ENCODE measurements at regions not wholly inside any gene's neighbourhood (a gene's known extent, or its start where the extent isn't known, plus 50 kb on each side); places are given as distances from the start of the nearest gene placed in this dataset.

DNA sequence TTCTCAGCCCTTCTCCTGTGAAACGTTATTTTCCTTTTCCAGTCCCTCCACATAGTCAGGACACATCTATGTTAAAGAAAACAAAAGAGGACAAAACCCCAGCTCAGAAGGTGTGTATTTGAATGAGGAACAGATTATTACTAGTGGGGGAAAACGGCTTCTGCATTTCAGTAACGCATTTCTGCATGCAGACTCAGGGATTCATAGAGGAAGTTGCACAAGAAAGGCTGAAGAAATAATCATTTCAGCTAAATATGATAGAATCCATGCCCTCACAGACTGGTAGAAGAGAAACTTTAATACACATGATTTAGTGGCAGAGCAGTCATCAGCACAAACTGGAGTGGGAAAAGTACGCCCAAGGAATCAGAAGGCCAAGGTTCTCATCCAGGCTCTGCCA lies 270.8 kb upstream of the FGF13 start:
- TF ChIP-seq, protein P1, sequence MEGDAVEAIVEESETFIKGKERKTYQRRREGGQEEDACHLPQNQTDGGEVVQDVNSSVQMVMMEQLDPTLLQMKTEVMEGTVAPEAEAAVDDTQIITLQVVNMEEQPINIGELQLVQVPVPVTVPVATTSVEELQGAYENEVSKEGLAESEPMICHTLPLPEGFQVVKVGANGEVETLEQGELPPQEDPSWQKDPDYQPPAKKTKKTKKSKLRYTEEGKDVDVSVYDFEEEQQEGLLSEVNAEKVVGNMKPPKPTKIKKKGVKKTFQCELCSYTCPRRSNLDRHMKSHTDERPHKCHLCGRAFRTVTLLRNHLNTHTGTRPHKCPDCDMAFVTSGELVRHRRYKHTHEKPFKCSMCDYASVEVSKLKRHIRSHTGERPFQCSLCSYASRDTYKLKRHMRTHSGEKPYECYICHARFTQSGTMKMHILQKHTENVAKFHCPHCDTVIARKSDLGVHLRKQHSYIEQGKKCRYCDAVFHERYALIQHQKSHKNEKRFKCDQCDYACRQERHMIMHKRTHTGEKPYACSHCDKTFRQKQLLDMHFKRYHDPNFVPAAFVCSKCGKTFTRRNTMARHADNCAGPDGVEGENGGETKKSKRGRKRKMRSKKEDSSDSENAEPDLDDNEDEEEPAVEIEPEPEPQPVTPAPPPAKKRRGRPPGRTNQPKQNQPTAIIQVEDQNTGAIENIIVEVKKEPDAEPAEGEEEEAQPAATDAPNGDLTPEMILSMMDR (IDR thresholded peaks at IDR 0.05; ENCODE audit: control extremely low read depth in 1 of 3, insufficient read depth in 1 of 3, low read depth in 1 of 3, low read length in 3 of 3), result no peak
- TF ChIP-seq TAF1 (IDR thresholded peaks at IDR 0.05; ENCODE audit: low read depth, low read length) (no peak), EP300 (IDR thresholded peaks at IDR 0.05; ENCODE audit: borderline replicate concordance in 1 of 2, low read depth in 2 of 2, low read length in 2 of 2) (no peak), POLR2A (IDR thresholded peaks at IDR 0.05; ENCODE audit: control extremely low read depth in 1 of 2, low read depth in 2 of 2, low read length in 2 of 2) (no peak), POLR2AphosphoS5 (IDR thresholded peaks at IDR 0.05; ENCODE audit: low read depth, low read length) (no peak), EZH2 (IDR thresholded peaks at IDR 0.05; ENCODE audit: low read depth, low read length, severe bottlenecking) (no peak), TEAD4 (IDR thresholded peaks at IDR 0.05; ENCODE audit: low read depth, low read length) (no peak), JUN (IDR thresholded peaks at IDR 0.05; ENCODE audit: low read depth, low read length) (no peak)
- TF ChIP-seq, protein P2, sequence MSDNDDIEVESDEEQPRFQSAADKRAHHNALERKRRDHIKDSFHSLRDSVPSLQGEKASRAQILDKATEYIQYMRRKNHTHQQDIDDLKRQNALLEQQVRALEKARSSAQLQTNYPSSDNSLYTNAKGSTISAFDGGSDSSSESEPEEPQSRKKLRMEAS (IDR thresholded peaks at IDR 0.05), result no peak
- TF ChIP-seq, protein P3, sequence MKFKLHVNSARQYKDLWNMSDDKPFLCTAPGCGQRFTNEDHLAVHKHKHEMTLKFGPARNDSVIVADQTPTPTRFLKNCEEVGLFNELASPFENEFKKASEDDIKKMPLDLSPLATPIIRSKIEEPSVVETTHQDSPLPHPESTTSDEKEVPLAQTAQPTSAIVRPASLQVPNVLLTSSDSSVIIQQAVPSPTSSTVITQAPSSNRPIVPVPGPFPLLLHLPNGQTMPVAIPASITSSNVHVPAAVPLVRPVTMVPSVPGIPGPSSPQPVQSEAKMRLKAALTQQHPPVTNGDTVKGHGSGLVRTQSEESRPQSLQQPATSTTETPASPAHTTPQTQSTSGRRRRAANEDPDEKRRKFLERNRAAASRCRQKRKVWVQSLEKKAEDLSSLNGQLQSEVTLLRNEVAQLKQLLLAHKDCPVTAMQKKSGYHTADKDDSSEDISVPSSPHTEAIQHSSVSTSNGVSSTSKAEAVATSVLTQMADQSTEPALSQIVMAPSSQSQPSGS (IDR thresholded peaks at IDR 0.05; ENCODE audit: low read length), result no peak
